Mammary epithelial cell (primary cell): ENCODE measurements at regions not wholly inside any gene's neighbourhood (a gene's known extent, or its start where the extent isn't known, plus 50 kb on each side); places are given as distances from the start of the nearest gene placed in this dataset.

Experiments
- CTCF ChIP-seq, 2 donors: IDR thresholded peaks in 1 of 2; conservative IDR thresholded peaks in 1 of 2; 2 replicates each; pipeline ENCODE4 v1.5.1; 2011 to 2012; ENCODE audit warnings: inconsistent platforms in 2 of 2, low read length in 2 of 2, mild to moderate bottlenecking in 2 of 2, control low read depth in 1 of 2, low read depth in 1 of 2; ENCODE audit not compliant: insufficient read depth in 1 of 2; ENCODE audit errors: extremely low read depth in 1 of 2
- EZH2 ChIP-seq: IDR thresholded peaks from 2 replicates; pipeline ENCODE4 v1.6.1; 2012; ENCODE audit warnings: low read length, inconsistent platforms, borderline replicate concordance

DNA sequence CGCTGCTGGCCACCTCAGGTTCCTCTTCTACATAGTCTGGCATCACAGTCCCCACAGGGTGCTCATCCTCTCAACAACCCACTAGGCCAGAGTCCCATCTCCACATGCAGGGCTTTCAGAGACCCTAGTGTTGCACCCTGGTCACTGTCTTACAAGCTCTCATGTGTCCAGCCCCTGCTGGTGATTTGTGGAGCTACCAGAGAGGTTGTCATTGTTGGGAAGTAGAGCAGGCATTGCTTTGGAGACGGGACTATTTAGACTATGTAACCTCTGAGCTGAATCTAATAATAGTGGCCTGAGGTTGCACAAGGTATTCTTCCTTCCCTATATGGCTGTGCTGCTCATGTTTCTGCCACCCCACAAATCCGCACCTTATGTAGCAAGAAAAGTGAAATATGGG is 135.3 kb upstream of the VWC2 start:
- TF ChIP-seq CTCF (conservative IDR thresholded peaks at IDR 0.05 in 1 of 2, IDR thresholded peaks at IDR 0.05 in 1 of 2; ENCODE audit: extremely low read depth in 1 of 2, insufficient read depth in 1 of 2, low read depth in 1 of 2, low read length in 2 of 2) (no peak), EZH2 (no peak)
